Astrocyte (in vitro differentiated cells and primary cell): ENCODE measurements at regions not wholly inside any gene's neighbourhood (a gene's known extent, or its start where the extent isn't known, plus 50 kb on each side); places are given as distances from the start of the nearest gene placed in this dataset.

Experiments used
- DNase-seq: peaks from one replicate; pipeline ENCODE4 v3.0.0-alpha.2; 2010; ENCODE audit warnings: low read depth
- FAIRE-seq: peaks from 2 replicates; lab custom pipeline; 2011; peaks lifted over from hg19 to GRCh38; lab: Jason Lieb, UNC
- H2AFZ ChIP-seq: 2 replicates; pipeline ENCODE4 v1.6.0; 2012; ENCODE audit warnings: low read depth, low read length, inconsistent platforms
- H3K27ac ChIP-seq: 2 replicates; pipeline ENCODE4 v1.5.1; 2011; ENCODE audit warnings: low read depth, low read length, inconsistent platforms
- H3K27me3 ChIP-seq: 2 replicates; pipeline ENCODE4 v1.6.0; 2011; ENCODE audit warnings: low read length, inconsistent platforms; ENCODE audit not compliant: insufficient read depth
- H3K36me3 ChIP-seq: 2 replicates; pipeline ENCODE4 v1.5.1; 2011; ENCODE audit warnings: low read length, inconsistent platforms; ENCODE audit not compliant: insufficient read depth
- H3K4me1 ChIP-seq: 2 replicates; pipeline ENCODE4 v1.5.1; 2011; ENCODE audit warnings: low read length, inconsistent platforms; ENCODE audit not compliant: insufficient read depth
- H3K4me2 ChIP-seq: 2 replicates; pipeline ENCODE4 v1.6.0; 2012; ENCODE audit warnings: low read length, inconsistent platforms
- H3K4me3 ChIP-seq: 2 replicates; pipeline ENCODE4 v1.5.1; 2011; ENCODE audit warnings: low read depth, mild to moderate bottlenecking, low read length, inconsistent platforms; ENCODE audit not compliant: insufficient read depth
- H3K79me2 ChIP-seq: 2 replicates; pipeline ENCODE4 v1.6.0; 2012; ENCODE audit warnings: mild to moderate bottlenecking, low read length, inconsistent platforms; ENCODE audit not compliant: insufficient read depth
- H3K9ac ChIP-seq: 2 replicates; pipeline ENCODE4 v1.6.0; 2012; ENCODE audit warnings: mild to moderate bottlenecking, low read length, inconsistent platforms
- H3K9me3 ChIP-seq: 2 replicates; pipeline ENCODE4 v1.5.1; 2012; ENCODE audit warnings: low read depth, mild to moderate bottlenecking, low read length, inconsistent platforms; ENCODE audit not compliant: insufficient read depth
- H4K20me1 ChIP-seq: 2 replicates; pipeline ENCODE4 v1.6.0; 2012; ENCODE audit warnings: low read length, inconsistent platforms; ENCODE audit not compliant: insufficient read depth
- H3K27ac Mint-ChIP-seq: one replicate; pipeline ENCODE4 v1.8.0; 2021; ENCODE audit warnings: mild to moderate bottlenecking, mixed read lengths; ENCODE audit not compliant: unreplicated experiment
- H3K27me3 Mint-ChIP-seq: one replicate; pipeline ENCODE4 v1.8.0; 2021; ENCODE audit warnings: low read depth, mixed read lengths; ENCODE audit not compliant: unreplicated experiment
- H3K36me3 Mint-ChIP-seq: one replicate; pipeline ENCODE4 v1.8.0; 2021; ENCODE audit warnings: low read depth, mixed read lengths; ENCODE audit not compliant: unreplicated experiment
- H3K4me1 Mint-ChIP-seq: one replicate; pipeline ENCODE4 v1.8.0; 2021; ENCODE audit warnings: low read depth, mixed read lengths; ENCODE audit not compliant: unreplicated experiment
- H3K4me3 Mint-ChIP-seq: one replicate; pipeline ENCODE4 v1.8.0; 2021; ENCODE audit warnings: mild to moderate bottlenecking, moderate library complexity, mixed read lengths; ENCODE audit not compliant: unreplicated experiment
- H3K9me3 Mint-ChIP-seq: one replicate; pipeline ENCODE4 v1.8.0; 2021; ENCODE audit warnings: mild to moderate bottlenecking, mixed read lengths; ENCODE audit not compliant: unreplicated experiment
- EZH2 ChIP-seq: IDR thresholded peaks from 2 replicates; pipeline ENCODE4 v1.6.1; 2012; ENCODE audit warnings: mild to moderate bottlenecking, low read length, inconsistent platforms; ENCODE audit not compliant: insufficient read depth
- TF ChIP-seq, protein P1 (sequence below): IDR thresholded peaks from 2 replicates; pipeline ENCODE4 v1.5.1; 2011; ENCODE audit warnings: low read depth, mild to moderate bottlenecking, inconsistent platforms, low read length, moderate library complexity; ENCODE audit not compliant: insufficient read depth

DNA sequence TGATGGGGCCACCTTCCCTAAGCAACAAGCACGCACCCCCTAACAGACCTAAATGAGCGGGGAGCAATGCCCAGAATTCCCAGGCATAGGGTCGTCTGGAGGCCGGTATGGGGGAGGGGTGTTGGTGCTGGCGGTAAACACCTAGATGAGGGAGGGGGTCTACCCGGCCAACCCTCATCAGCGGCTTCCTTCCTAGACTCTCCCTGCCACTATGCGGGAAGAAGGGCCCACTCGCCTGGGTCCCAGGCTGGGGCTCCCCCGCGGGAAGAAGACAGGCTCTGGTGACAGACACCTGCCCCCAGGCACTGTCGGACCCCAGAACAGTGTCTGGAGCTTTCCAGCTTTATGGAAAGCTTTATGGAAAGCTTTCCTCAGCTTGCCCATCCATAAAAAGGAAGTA is 519.0 kb upstream of the SEMA6A start:
- peaks cover 5% of the 10 kb centered on the region for H3K4me1 Mint-ChIP-seq
- TF ChIP-seq EZH2, result no peak
- TF ChIP-seq, protein P1, sequence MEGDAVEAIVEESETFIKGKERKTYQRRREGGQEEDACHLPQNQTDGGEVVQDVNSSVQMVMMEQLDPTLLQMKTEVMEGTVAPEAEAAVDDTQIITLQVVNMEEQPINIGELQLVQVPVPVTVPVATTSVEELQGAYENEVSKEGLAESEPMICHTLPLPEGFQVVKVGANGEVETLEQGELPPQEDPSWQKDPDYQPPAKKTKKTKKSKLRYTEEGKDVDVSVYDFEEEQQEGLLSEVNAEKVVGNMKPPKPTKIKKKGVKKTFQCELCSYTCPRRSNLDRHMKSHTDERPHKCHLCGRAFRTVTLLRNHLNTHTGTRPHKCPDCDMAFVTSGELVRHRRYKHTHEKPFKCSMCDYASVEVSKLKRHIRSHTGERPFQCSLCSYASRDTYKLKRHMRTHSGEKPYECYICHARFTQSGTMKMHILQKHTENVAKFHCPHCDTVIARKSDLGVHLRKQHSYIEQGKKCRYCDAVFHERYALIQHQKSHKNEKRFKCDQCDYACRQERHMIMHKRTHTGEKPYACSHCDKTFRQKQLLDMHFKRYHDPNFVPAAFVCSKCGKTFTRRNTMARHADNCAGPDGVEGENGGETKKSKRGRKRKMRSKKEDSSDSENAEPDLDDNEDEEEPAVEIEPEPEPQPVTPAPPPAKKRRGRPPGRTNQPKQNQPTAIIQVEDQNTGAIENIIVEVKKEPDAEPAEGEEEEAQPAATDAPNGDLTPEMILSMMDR, result no peak
- no peaks in the 10 kb centered on the region for H3K79me2 ChIP-seq
- no peak overlapping the region for H3K27ac Mint-ChIP-seq
- no peaks in the 10 kb centered on the region for H3K9me3 ChIP-seq
- H3K4me3 Mint-ChIP-seq, result no peak overlapping the region
- H3K27ac ChIP-seq, result no peak overlapping the region
- no peaks in the 10 kb centered on the region for H3K4me1 ChIP-seq
- H3K27me3 ChIP-seq, result no peaks in the 10 kb centered on the region
- H3K9me3 Mint-ChIP-seq, result no peaks in the 10 kb centered on the region
- H4K20me1 ChIP-seq, result no peaks in the 10 kb centered on the region
- FAIRE-seq (no peak), DNase-seq (no peak)
- no peak overlapping the region for H2AFZ ChIP-seq
- H3K9ac ChIP-seq, result no peak overlapping the region
- H3K4me3 ChIP-seq, result no peak overlapping the region
- no peaks in the 10 kb centered on the region for H3K27me3 Mint-ChIP-seq
- H3K36me3 Mint-ChIP-seq, result no peaks in the 10 kb centered on the region
- H3K36me3 ChIP-seq, result no peaks in the 10 kb centered on the region
- H3K4me2 ChIP-seq, result no peak overlapping the region

DNA sequence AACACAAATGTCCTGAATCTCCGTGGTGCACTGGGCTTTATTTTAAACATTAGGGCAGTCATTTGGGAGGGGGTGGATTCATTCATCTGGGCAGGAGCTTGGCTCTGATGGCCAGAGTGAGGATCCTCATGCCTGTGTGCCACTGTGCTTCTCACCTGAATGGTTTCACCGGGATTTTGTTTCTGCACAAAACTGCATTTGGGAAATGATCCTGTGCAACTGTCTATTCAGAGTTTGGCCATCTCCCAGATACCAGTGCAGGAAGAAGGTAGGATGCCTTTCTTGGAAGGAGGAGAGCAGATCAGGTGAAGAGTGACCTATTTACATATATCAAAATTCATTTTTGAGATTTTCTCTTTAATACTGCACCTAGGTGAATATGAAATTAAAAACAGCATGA is 514.4 kb upstream of the SEMA6A start:
- no peak overlapping the region for H3K27ac Mint-ChIP-seq
- Histone ChIP-seq H3K4me1 (no peaks in the 10 kb centered on the region), H3K27ac (no peak overlapping the region), H3K27me3 (no peaks in the 10 kb centered on the region), H3K4me3 (no peak overlapping the region), H2AFZ (no peak overlapping the region), H4K20me1 (no peaks in the 10 kb centered on the region), H3K79me2 (no peaks in the 10 kb centered on the region), H3K4me2 (no peak overlapping the region), H3K36me3 (no peaks in the 10 kb centered on the region), H3K9ac (no peak overlapping the region), H3K9me3 (no peaks in the 10 kb centered on the region)
- FAIRE-seq (no peak), DNase-seq (no peak)
- H3K36me3 Mint-ChIP-seq, result no peaks in the 10 kb centered on the region
- TF ChIP-seq EZH2, result no peak
- TF ChIP-seq, protein P1, result no peak
- H3K4me3 Mint-ChIP-seq, result no peak overlapping the region
- H3K27me3 Mint-ChIP-seq, result no peaks in the 10 kb centered on the region
- H3K9me3 Mint-ChIP-seq, result no peaks in the 10 kb centered on the region
- no peaks in the 10 kb centered on the region for H3K4me1 Mint-ChIP-seq

DNA sequence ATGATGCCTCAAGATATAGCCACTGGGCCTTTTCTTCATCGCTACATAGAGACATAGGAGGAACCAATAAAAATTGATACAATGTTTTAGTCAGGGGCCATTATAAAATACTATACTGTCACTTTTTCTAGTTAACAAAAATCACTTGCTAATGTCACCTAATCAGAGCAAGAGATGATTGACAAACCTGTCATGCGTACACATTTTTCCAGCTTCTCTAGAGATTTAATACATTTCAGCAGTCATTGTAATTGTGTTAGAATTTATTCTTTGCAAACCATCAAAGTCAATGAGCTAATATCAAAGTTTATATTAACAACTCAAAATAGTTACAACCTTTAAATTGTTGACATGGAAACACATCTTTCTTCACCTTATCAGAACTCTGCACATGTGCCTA is 513.6 kb upstream of the SEMA6A start:
- Mint-ChIP-seq H3K4me3 (no peak overlapping the region), H3K4me1 (no peaks in the 10 kb centered on the region), H3K36me3 (no peaks in the 10 kb centered on the region), H3K27ac (no peak overlapping the region), H3K9me3 (no peaks in the 10 kb centered on the region), H3K27me3 (no peaks in the 10 kb centered on the region)
- Histone ChIP-seq H3K4me2 (no peak overlapping the region), H3K36me3 (no peaks in the 10 kb centered on the region), H4K20me1 (no peaks in the 10 kb centered on the region), H3K9ac (no peak overlapping the region), H3K27me3 (no peaks in the 10 kb centered on the region), H3K4me3 (no peak overlapping the region), H3K9me3 (no peaks in the 10 kb centered on the region), H2AFZ (no peak overlapping the region), H3K27ac (no peak overlapping the region), H3K79me2 (no peaks in the 10 kb centered on the region), H3K4me1 (no peaks in the 10 kb centered on the region)
- TF ChIP-seq, protein P1, result no peak
- no peak for TF ChIP-seq EZH2
- FAIRE-seq, result no peak
- no peak for DNase-seq
